Testis (tissue), 2 donors: ENCODE measurements at regions not wholly inside any gene's neighbourhood (a gene's known extent, or its start where the extent isn't known, plus 50 kb on each side); places are given as distances from the start of the nearest gene placed in this dataset.

Source experiments
- CTCF ChIP-seq, 3 experiments: fragments of 450-650 bp in 2 of 3; fragments of 200-600 bp in 1 of 3; sonication (generic) in 1 of 3; IDR thresholded peaks; one replicate each; pipeline ENCODE4 v1.5.1; 2016 to 2019; ENCODE audit warnings: antibody characterized with exemption in 3 of 3, mild to moderate bottlenecking in 2 of 3, moderate library complexity in 1 of 3
- POLR2A ChIP-seq: fragments of 450-650 bp; IDR thresholded peaks from one replicate; pipeline ENCODE4 v1.6.1; 2017; ENCODE audit warnings: antibody characterized with exemption, mild to moderate bottlenecking, moderate library complexity

- TF ChIP-seq CTCF (IDR thresholded peaks at IDR 0.05) (no peak), POLR2A (no peak)
These were observed 78.8 kb upstream of the RPRML start for GRCh38 chr17:47057830-47058229.
